Keratinocyte (primary cell): ENCODE measurements at regions not wholly inside any gene's neighbourhood (a gene's known extent, or its start where the extent isn't known, plus 50 kb on each side); places are given as distances from the start of the nearest gene placed in this dataset.
"Not testable (repeated sequence)": the region's sequence is repeated elsewhere in the genome, so short reads cannot be mapped to it uniquely, and the experiment has no call there.

Experiments used
- DNase-seq: peaks from one replicate; pipeline ENCODE4 v3.0.0-alpha.2; 2011; ENCODE audit warnings: low read depth, missing footprints, low spot score
- FAIRE-seq: peaks from 2 replicates; lab custom pipeline; 2011; peaks lifted over from hg19 to GRCh38; lab: Jason Lieb, UNC
- H2AFZ ChIP-seq: 2 replicates; pipeline ENCODE4 v1.6.0; 2012; ENCODE audit warnings: low read length, control low read depth, inconsistent platforms; ENCODE audit not compliant: control insufficient read depth
- H3K27ac ChIP-seq: 2 replicates; pipeline ENCODE4 v1.5.1; 2011; ENCODE audit warnings: low read length; ENCODE audit not compliant: control insufficient read depth, insufficient read depth
- H3K27me3 ChIP-seq: 3 replicates; pipeline ENCODE4 v1.6.0; 2011; ENCODE audit warnings: low read length; ENCODE audit not compliant: control insufficient read depth, insufficient read depth; ENCODE audit errors: extremely low read depth
- H3K36me3 ChIP-seq, 2 experiments: 2 replicates in 1 of 2; 3 replicates in 1 of 2; pipeline ENCODE4 v1.5.1; 2011; ENCODE audit warnings: low read length in 2 of 2, mild to moderate bottlenecking in 1 of 2; ENCODE audit not compliant: control insufficient read depth in 2 of 2, insufficient read depth in 2 of 2; ENCODE audit errors: extremely low read depth in 1 of 2
- H3K4me1 ChIP-seq: 3 replicates; pipeline ENCODE4 v1.5.1; 2011; ENCODE audit warnings: low read length; ENCODE audit not compliant: control insufficient read depth, insufficient read depth; ENCODE audit errors: extremely low read depth
- H3K4me2 ChIP-seq: 3 replicates; pipeline ENCODE4 v1.6.0; 2011; ENCODE audit warnings: low read depth, low read length; ENCODE audit not compliant: control insufficient read depth, insufficient read depth; ENCODE audit errors: extremely low read depth
- H3K4me3 ChIP-seq, 3 experiments: fragments of 200-600 bp in 1 of 3; sonication (generic) in 1 of 3; 2 replicates in 2 of 3; 3 replicates in 1 of 3; pipeline ENCODE4 v1.5.1; 2011 to 2016; ENCODE audit warnings: low read length in 3 of 3, mild to moderate bottlenecking in 3 of 3, control low read depth in 2 of 3, inconsistent platforms in 1 of 3, low read depth in 1 of 3, mixed read lengths in 1 of 3, mixed run types in 1 of 3, moderate library complexity in 1 of 3; ENCODE audit not compliant: control insufficient read depth in 2 of 3, insufficient read depth in 2 of 3; ENCODE audit errors: extremely low read depth in 1 of 3
- H3K79me2 ChIP-seq: 2 replicates; pipeline ENCODE4 v1.6.0; 2012; ENCODE audit warnings: low read length; ENCODE audit not compliant: control insufficient read depth, insufficient read depth
- H3K9ac ChIP-seq: 3 replicates; pipeline ENCODE4 v1.6.0; 2011; ENCODE audit warnings: low read length; ENCODE audit not compliant: control insufficient read depth, insufficient read depth; ENCODE audit errors: extremely low read depth
- H3K9me1 ChIP-seq: 3 replicates; pipeline ENCODE4 v1.6.0; 2011; ENCODE audit warnings: low read length; ENCODE audit not compliant: control insufficient read depth, insufficient read depth; ENCODE audit errors: extremely low read depth
- H3K9me3 ChIP-seq: 2 replicates; pipeline ENCODE4 v1.5.1; 2012; ENCODE audit warnings: low read depth, low read length; ENCODE audit not compliant: control insufficient read depth
- H4K20me1 ChIP-seq: 3 replicates; pipeline ENCODE4 v1.6.0; 2011; ENCODE audit warnings: low read length; ENCODE audit not compliant: control insufficient read depth, insufficient read depth; ENCODE audit errors: extremely low read depth
- CTCF ChIP-seq, 3 experiments: IDR thresholded peaks in 1 of 3; conservative IDR thresholded peaks in 1 of 3; optimal IDR thresholded peaks in 1 of 3; 2 replicates in 2 of 3; 3 replicates in 1 of 3; pipeline versions ENCODE3 to v1.5.1; 2011; ENCODE audit warnings: low read length in 3 of 3, mild to moderate bottlenecking in 3 of 3, moderate library complexity in 2 of 3, control low read depth in 1 of 3, inconsistent platforms in 1 of 3; ENCODE audit not compliant: insufficient read depth in 2 of 3; ENCODE audit errors: extremely low read depth in 1 of 3
- EZH2 ChIP-seq: IDR thresholded peaks from one replicate; pipeline ENCODE4 v1.6.1; 2012; ENCODE audit warnings: inconsistent platforms, mild to moderate bottlenecking, low read length, moderate library complexity
- dilution Hi-C: fragments of 300-500 bp; cut with MboI; formaldehyde crosslinking; loops from one replicate; pipeline ENCODE4 v1.7.0; 2020; ENCODE audit warnings: low sequenced_read_pairs; ENCODE audit not compliant: extremely low pct_ligation_motif_present

GRCh38 chr22:49512487-49513165 is 315.0 kb downstream of the BRD1 start:
- no peaks in the 10 kb centered on the region for H3K4me1 ChIP-seq
- no peak overlapping the region for H2AFZ ChIP-seq
- no peaks in the 10 kb centered on the region for H3K27me3 ChIP-seq
- H3K9ac ChIP-seq: no peak overlapping the region
- H3K4me2 ChIP-seq: no peak overlapping the region
- dilution Hi-C loops: no loop called here
- DNase-seq (no peak), FAIRE-seq (no peak)
- peaks cover 12% of the 10 kb centered on the region for H3K9me3 ChIP-seq
- H3K4me3 ChIP-seq: no peak overlapping the region
- H3K79me2 ChIP-seq: no peaks in the 10 kb centered on the region
- H4K20me1 ChIP-seq: no peaks in the 10 kb centered on the region
- no peaks in the 10 kb centered on the region for H3K36me3 ChIP-seq
- H3K27ac ChIP-seq: no peak overlapping the region
- no peaks in the 10 kb centered on the region for H3K9me1 ChIP-seq
- TF ChIP-seq CTCF (optimal IDR thresholded peaks at IDR 0.05 in 1 of 3, IDR thresholded peaks at IDR 0.05 in 1 of 3, conservative IDR thresholded peaks at IDR 0.05 in 1 of 3; ENCODE audit: extremely low read depth in 1 of 3, insufficient read depth in 2 of 3, low read length in 3 of 3) (no peak), EZH2 (no peak)

- FAIRE-seq, H3K27ac ChIP-seq, H4K20me1 ChIP-seq, H3K79me2 ChIP-seq, H3K9ac ChIP-seq, dilution Hi-C loops, H3K9me1 ChIP-seq, H3K4me2 ChIP-seq, H3K4me3 ChIP-seq, H3K27me3 ChIP-seq, H3K4me1 ChIP-seq, H3K36me3 ChIP-seq, H2AFZ ChIP-seq, DNase-seq: not testable (repeated sequence)
- peaks cover 14% of the 10 kb centered on the region for H3K9me3 ChIP-seq
Measured at GRCh38 chr22:49511393-49512189, 316.1 kb downstream of the BRD1 start.
